LHCN-M2 (cell line): ENCODE measurements at regions not wholly inside any gene's neighbourhood (a gene's known extent, or its start where the extent isn't known, plus 50 kb on each side); places are given as distances from the start of the nearest gene placed in this dataset.

Experiments
- DNase-seq: peaks from one replicate; pipeline ENCODE4 v3.0.0-alpha.2; 2012; ENCODE audit warnings: low read depth

- no peak for DNase-seq
These were observed 1026.7 kb upstream of the TENM3 start for GRCh38 chr4:181216501-181216900.

GRCh38 chr4:181219783-181220416 is 1023.3 kb upstream of the TENM3 start:
- DNase-seq = no peak

GRCh38 chr4:181224852-181225251 is 1018.4 kb upstream of the TENM3 start:
- DNase-seq = no peak

- no peak for DNase-seq
These were observed 1017.5 kb upstream of the TENM3 start for GRCh38 chr4:181225616-181226261.

- DNase-seq = no peak
These were observed 1008.1 kb upstream of the TENM3 start for GRCh38 chr4:181234951-181235680.

- DNase-seq = no peak
These were observed 997.9 kb upstream of the TENM3 start for GRCh38 chr4:181245326-181245725.

- no peak for DNase-seq
These were observed 994.2 kb upstream of the TENM3 start for GRCh38 chr4:181249031-181249430.

- no peak for DNase-seq
These were observed 988.4 kb upstream of the TENM3 start for GRCh38 chr4:181254771-181255170.

GRCh38 chr4:181258569-181258968 is 984.6 kb upstream of the TENM3 start:
- DNase-seq = no peak

GRCh38 chr4:181259081-181259709 is 984.0 kb upstream of the TENM3 start:
- no peak for DNase-seq

- DNase-seq = no peak
These were observed 981.9 kb upstream of the TENM3 start for GRCh38 chr4:181261279-181261678.

- DNase-seq = no peak
These were observed 978.3 kb upstream of the TENM3 start for GRCh38 chr4:181264893-181265292.

GRCh38 chr4:181265370-181265769 is 977.8 kb upstream of the TENM3 start:
- DNase-seq = no peak

- DNase-seq = no peak
These were observed 972.0 kb upstream of the TENM3 start for GRCh38 chr4:181271116-181271640.

GRCh38 chr4:181272422-181272821 is 970.8 kb upstream of the TENM3 start:
- DNase-seq = peak; percentile 3

GRCh38 chr4:181278941-181279340 is 964.3 kb upstream of the TENM3 start:
- DNase-seq = no peak

GRCh38 chr4:181281451-181281850 is 961.8 kb upstream of the TENM3 start:
- no peak for DNase-seq

GRCh38 chr4:181289198-181289597 is 954.0 kb upstream of the TENM3 start:
- no peak for DNase-seq

- no peak for DNase-seq
These were observed 951.6 kb upstream of the TENM3 start for GRCh38 chr4:181291615-181292014.

GRCh38 chr4:181293014-181293413 is 950.2 kb upstream of the TENM3 start:
- no peak for DNase-seq

GRCh38 chr4:181293541-181293940 is 949.7 kb upstream of the TENM3 start:
- no peak for DNase-seq

- no peak for DNase-seq
These were observed 948.8 kb upstream of the TENM3 start for GRCh38 chr4:181294421-181294820.
